Mucosa of descending colon (tissue), 3 donors: ENCODE measurements at regions not wholly inside any gene's neighbourhood (a gene's known extent, or its start where the extent isn't known, plus 50 kb on each side); places are given as distances from the start of the nearest gene placed in this dataset.

Experiments
- ATAC-seq: fragments of 200-7000 bp; cut with Tn5 transposase; one replicate; pipeline ENCODE4 v1.9.1; 2020; ENCODE audit warnings: mild to moderate bottlenecking, moderate library complexity
- DNase-seq, 3 donors: peaks; one replicate each; pipeline ENCODE4 v3.0.0-alpha.2; 2020
- H3K36me3 ChIP-seq: fragments of 200-600 bp; one replicate; pipeline ENCODE4 v1.8.0; 2021; ENCODE audit warnings: low read depth, mild to moderate bottlenecking
- H3K4me1 ChIP-seq: fragments of 200-600 bp; one replicate; pipeline ENCODE4 v1.8.0; 2021; ENCODE audit warnings: low read depth, mild to moderate bottlenecking
- H3K4me3 ChIP-seq: fragments of 200-600 bp; one replicate; pipeline ENCODE4 v1.8.0; 2021; ENCODE audit warnings: mild to moderate bottlenecking
- H3K9me3 ChIP-seq: fragments of 200-600 bp; one replicate; pipeline ENCODE4 v1.8.0; 2021; ENCODE audit warnings: mild to moderate bottlenecking
- intact Hi-C, 2 donors: fragments of 100-400 bp; cut with DNase I in 1 of 2; cut with micrococcal nuclease in 1 of 2; formaldehyde crosslinking; loops; one replicate each; pipeline versions ENCODE4 v1.11.0 to v1.11.1; 2022; cut with DNase I, micrococcal nuclease
- TF ChIP-seq, protein P1 (sequence below): fragments of 200-600 bp; IDR thresholded peaks from one replicate; pipeline ENCODE4 v1.8.0; 2022; ENCODE audit warnings: antibody characterized with exemption, mild to moderate bottlenecking
- donor health status: DM: no; HTN: no; CAD: no; lungs with moderate emphysema.
- donor health status: DM: no; HTN: no; CAD: no.
- donor health status: DM: no; HTN: yes; CAD: no.

DNA sequence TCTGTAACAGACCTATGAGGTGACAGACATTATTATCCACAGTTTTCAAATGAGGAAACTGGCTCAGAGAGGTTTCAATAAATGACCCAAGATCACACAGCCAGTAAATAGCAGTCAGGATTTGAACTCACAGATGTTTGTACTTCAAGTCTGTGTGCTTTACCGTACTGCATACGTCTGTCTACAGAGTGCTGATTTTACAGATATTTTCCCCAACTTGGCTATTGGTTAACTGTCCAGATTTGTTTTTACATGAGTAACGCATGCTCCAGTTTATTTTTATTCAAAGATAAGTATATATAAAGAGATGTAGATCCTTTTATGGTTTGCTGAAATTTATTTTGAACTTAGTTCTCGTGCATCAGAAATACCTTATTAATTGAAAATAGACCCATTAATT lies 65.7 kb upstream of the SLC38A2 start:
- no peaks in the 10 kb centered on the region for H3K4me1 ChIP-seq
- ATAC-seq, result no peak
- intact Hi-C loops, result no loop called here

DNA sequence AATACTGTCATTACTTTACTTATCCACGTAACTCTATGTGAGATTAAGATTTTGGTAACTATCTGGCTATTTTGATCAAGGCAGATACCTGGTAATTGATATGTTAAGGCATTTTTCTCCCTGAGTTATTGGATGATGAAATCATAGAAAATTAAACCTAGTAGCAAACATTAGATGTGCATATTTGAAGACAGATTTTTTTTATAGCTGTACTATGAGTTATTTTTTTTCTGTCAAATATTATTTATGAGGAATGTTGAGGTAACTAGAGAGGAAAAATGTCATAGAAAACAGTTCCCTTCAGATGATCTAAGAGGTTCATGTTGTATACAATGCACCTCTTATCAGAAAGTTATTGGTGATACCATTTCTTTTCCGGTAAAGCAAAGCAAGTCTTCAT lies 64.9 kb upstream of the SLC38A2 start:
- ATAC-seq, result no peak

More for the DNA sequence above, 65.7 kb upstream of the SLC38A2 start:
- H3K4me3 ChIP-seq, result no peak overlapping the region
- H3K36me3 ChIP-seq, result no peaks in the 10 kb centered on the region
- DNase-seq, result no peak
- H3K9me3 ChIP-seq, result no peaks in the 10 kb centered on the region
- TF ChIP-seq, protein P1, sequence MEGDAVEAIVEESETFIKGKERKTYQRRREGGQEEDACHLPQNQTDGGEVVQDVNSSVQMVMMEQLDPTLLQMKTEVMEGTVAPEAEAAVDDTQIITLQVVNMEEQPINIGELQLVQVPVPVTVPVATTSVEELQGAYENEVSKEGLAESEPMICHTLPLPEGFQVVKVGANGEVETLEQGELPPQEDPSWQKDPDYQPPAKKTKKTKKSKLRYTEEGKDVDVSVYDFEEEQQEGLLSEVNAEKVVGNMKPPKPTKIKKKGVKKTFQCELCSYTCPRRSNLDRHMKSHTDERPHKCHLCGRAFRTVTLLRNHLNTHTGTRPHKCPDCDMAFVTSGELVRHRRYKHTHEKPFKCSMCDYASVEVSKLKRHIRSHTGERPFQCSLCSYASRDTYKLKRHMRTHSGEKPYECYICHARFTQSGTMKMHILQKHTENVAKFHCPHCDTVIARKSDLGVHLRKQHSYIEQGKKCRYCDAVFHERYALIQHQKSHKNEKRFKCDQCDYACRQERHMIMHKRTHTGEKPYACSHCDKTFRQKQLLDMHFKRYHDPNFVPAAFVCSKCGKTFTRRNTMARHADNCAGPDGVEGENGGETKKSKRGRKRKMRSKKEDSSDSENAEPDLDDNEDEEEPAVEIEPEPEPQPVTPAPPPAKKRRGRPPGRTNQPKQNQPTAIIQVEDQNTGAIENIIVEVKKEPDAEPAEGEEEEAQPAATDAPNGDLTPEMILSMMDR, result no peak

DNA sequence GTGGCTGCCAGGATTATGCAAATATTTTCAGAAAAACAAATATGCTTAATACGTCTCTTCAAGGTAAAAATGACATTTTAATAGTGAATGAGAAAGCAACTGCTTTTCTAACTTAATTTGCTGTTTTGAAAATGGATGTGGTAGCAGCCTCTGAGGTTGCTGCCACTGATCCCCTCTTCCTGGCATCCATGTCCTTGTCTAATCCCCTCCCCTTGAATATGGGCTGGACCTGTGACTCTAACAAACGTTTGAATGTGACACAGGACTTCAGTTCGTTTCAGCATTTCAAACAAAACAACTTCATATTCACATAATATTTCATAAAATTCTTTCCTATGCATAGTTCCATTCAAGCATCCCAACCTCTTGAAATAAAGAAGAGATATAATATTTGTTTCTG lies 64.2 kb upstream of the SLC38A2 start:
- no peak for DNase-seq
- Histone ChIP-seq H3K4me3 (no peak overlapping the region), H3K9me3 (no peaks in the 10 kb centered on the region), H3K4me1 (peaks cover 4% of the 10 kb centered on the region), H3K36me3 (no peaks in the 10 kb centered on the region)
- ATAC-seq, result no peak
- TF ChIP-seq, protein P1, result no peak
- intact Hi-C loops, result no loop called here

More for the DNA sequence above, 64.9 kb upstream of the SLC38A2 start:
- H3K36me3 ChIP-seq, result no peaks in the 10 kb centered on the region
- no peaks in the 10 kb centered on the region for H3K9me3 ChIP-seq
- intact Hi-C loops, result no loop called here
- DNase-seq, result no peak
- no peak overlapping the region for H3K4me3 ChIP-seq
- TF ChIP-seq, protein P1, result no peak
- H3K4me1 ChIP-seq, result no peaks in the 10 kb centered on the region

DNA sequence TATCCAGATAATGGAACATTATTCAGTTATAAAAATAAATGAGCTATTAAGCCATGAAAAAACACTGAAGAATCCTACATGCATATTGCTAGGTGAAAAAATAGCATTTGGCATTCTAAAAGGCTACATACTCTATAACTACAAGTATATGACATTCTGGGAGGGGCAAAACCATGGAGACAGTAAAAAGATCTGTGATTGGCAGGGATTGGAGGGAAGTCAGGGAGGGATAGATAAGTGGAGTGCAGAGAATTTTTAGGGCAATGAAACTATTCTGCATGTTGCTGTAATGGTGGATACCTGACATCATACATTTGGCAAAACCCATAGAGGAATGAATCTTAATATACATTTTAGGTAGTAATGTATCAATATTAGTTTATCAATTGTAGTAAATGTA lies 63.1 kb upstream of the SLC38A2 start:
- TF ChIP-seq, protein P1, result no peak
- DNase-seq (no peak), ATAC-seq (no peak)
- no peaks in the 10 kb centered on the region for H3K9me3 ChIP-seq
- H3K4me3 ChIP-seq, result no peak overlapping the region
- H3K36me3 ChIP-seq, result no peaks in the 10 kb centered on the region
- peaks cover 8% of the 10 kb centered on the region for H3K4me1 ChIP-seq
- intact Hi-C loops, result no loop called here

DNA sequence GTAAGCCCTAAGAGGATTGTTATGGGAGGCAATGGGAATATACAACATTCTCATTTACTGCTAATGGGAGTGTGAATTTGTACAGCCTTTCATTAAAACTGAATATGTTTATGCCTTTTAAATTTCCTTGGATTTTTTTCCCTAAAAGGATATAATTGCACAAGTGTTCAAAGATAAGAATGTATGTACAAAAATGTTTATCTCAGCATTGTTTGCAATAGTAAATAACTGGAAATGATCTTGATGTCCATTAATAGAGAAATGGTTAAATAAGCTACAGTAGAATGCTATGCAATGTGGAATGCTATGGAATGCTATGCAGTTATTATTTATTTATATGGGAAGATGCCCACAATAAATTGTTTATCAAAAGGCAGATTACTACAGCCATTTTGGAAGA lies 62.5 kb upstream of the SLC38A2 start:
- H3K4me3 ChIP-seq, result no peak overlapping the region
- intact Hi-C loops, result no loop called here
- TF ChIP-seq, protein P1, result no peak
- DNase-seq (no peak), ATAC-seq (no peak)
- peaks cover 13% of the 10 kb centered on the region for H3K4me1 ChIP-seq
- H3K9me3 ChIP-seq, result no peaks in the 10 kb centered on the region
- no peaks in the 10 kb centered on the region for H3K36me3 ChIP-seq

DNA sequence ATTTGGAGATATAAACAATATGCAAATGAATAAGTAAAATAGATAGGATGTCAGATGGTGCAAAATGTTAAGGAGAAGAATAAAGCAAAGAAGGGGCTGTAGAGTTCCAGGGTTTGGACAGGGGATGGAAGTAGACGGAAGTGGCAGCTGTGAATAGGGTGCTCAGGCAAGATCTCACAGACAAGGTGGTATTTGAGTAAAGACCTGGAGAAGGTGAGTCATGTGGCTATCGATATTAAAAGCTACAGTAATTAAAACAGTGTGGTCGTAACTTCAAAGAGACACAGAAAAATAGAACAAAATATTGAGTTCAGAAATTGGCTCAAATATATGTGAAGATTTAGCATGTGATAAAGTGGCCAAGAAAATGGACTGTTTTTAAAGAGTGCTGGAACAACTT lies 61.3 kb upstream of the SLC38A2 start:
- Histone ChIP-seq H3K4me3 (no peak overlapping the region), H3K36me3 (no peaks in the 10 kb centered on the region), H3K9me3 (no peaks in the 10 kb centered on the region), H3K4me1 (peaks cover 14% of the 10 kb centered on the region)
- TF ChIP-seq, protein P1, result no peak
- DNase-seq (no peak), ATAC-seq (no peak)
- intact Hi-C loops, result no loop called here
